MM.1S (cell line): ENCODE measurements at regions not wholly inside any gene's neighbourhood (a gene's known extent, or its start where the extent isn't known, plus 50 kb on each side); places are given as distances from the start of the nearest gene placed in this dataset.

Source experiments
- DNase-seq: peaks from one replicate; pipeline ENCODE4 v3.0.0-alpha.2; 2015
- H2AFZ ChIP-seq: fragments of 300-600 bp; sonication (generic); 2 replicates; pipeline ENCODE4 v1.6.0; 2016; ENCODE audit warnings: antibody characterized with exemption, low read length
- H3F3A ChIP-seq: fragments of 300-600 bp; sonication (generic); 2 replicates; pipeline ENCODE4 v1.6.1; 2016; ENCODE audit warnings: mild to moderate bottlenecking, antibody characterized with exemption, low read length, moderate library complexity, mixed read lengths; ENCODE audit not compliant: insufficient read depth
- H3K27ac ChIP-seq: fragments of 300-600 bp; sonication (generic); 2 replicates; pipeline ENCODE4 v1.5.1; 2016; ENCODE audit warnings: mild to moderate bottlenecking, low read length
- H3K27me3 ChIP-seq: fragments of 300-600 bp; sonication (generic); replicated peaks from 2 replicates; pipeline ENCODE4 v1.6.0; 2016; ENCODE audit warnings: low read length; ENCODE audit not compliant: insufficient read depth
- H3K36me3 ChIP-seq: fragments of 300-600 bp; sonication (generic); replicated peaks from 2 replicates; pipeline ENCODE4 v1.6.1; 2016; ENCODE audit warnings: mild to moderate bottlenecking, low read length, mixed read lengths; ENCODE audit not compliant: insufficient read depth
- H3K4me1 ChIP-seq: fragments of 300-600 bp; sonication (generic); 2 replicates; pipeline ENCODE4 v1.6.1; 2016; ENCODE audit warnings: low read length, mixed read lengths
- H3K4me2 ChIP-seq: fragments of 300-600 bp; sonication (generic); 2 replicates; pipeline ENCODE4 v1.6.0; 2016; ENCODE audit warnings: low read depth, low read length
- H3K4me3 ChIP-seq: fragments of 300-600 bp; sonication (generic); 2 replicates; pipeline ENCODE4 v1.5.1; 2016; ENCODE audit warnings: low read length, mixed read lengths
- H3K79me2 ChIP-seq: fragments of 300-600 bp; sonication (generic); 2 replicates; pipeline ENCODE4 v1.6.1; 2016; ENCODE audit warnings: mixed run types, low read length, mixed read lengths
- H3K9ac ChIP-seq: fragments of 300-600 bp; sonication (generic); 2 replicates; pipeline ENCODE4 v1.6.1; 2016; ENCODE audit warnings: low read length, mixed read lengths
- H3K9me2 ChIP-seq: fragments of 300-600 bp; sonication (generic); replicated peaks from 2 replicates; pipeline ENCODE4 v1.6.1; 2016; ENCODE audit warnings: mild to moderate bottlenecking, low read length, mixed read lengths; ENCODE audit not compliant: insufficient read depth
- H3K9me3 ChIP-seq: fragments of 300-600 bp; sonication (generic); replicated peaks from 2 replicates; pipeline ENCODE4 v1.6.1; 2016; ENCODE audit warnings: mild to moderate bottlenecking, low read length, mixed read lengths; ENCODE audit not compliant: insufficient read depth
- H4K20me1 ChIP-seq: fragments of 300-600 bp; sonication (generic); 2 replicates; pipeline ENCODE4 v1.6.1; 2016; ENCODE audit warnings: mild to moderate bottlenecking, low read length, moderate library complexity, mixed read lengths; ENCODE audit not compliant: insufficient read depth
- EZH2 ChIP-seq: fragments of 300-600 bp; sonication (generic); optimal IDR thresholded peaks from 2 replicates; pipeline ENCODE3; 2017; ENCODE audit warnings: low read depth, mild to moderate bottlenecking, antibody characterized with exemption, low read length, mixed read lengths
- EZH2phosphoT487 ChIP-seq: fragments of 300-600 bp; sonication (generic); IDR thresholded peaks from 2 replicates; pipeline ENCODE4 v1.6.1; 2018; ENCODE audit warnings: antibody characterized with exemption, low read length
- TF ChIP-seq, protein P1 (sequence below): fragments of 300-600 bp; sonication (generic); IDR thresholded peaks from 2 replicates; pipeline ENCODE4 v1.5.1; 2016; ENCODE audit warnings: antibody characterized with exemption, low read length, mixed read lengths

DNA sequence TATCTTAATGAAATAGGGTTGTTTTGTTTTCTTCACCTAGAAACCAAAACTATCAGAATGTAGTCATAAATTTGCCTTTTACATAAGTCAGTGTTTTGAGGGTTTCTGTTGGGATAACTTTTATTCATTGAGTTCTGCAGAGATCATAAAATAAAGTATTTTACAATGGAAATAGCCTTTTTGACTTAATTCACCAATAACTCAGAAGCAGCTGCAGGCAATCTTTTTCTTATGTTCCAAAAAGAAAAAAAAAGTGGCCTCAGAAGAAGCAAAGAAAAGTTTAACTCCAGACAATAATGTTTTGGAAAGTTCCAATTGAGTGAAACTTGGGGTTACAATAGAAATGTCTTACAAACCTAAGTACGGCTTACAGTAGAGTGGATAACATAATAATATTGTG is 491.7 kb upstream of the NRP1 start:
- no peaks in the 10 kb centered on the region for H3K9me2 ChIP-seq
- H4K20me1 ChIP-seq = no peaks in the 10 kb centered on the region
- no peak overlapping the region for H3K4me2 ChIP-seq
- no peaks in the 10 kb centered on the region for H3K36me3 ChIP-seq
- H3F3A ChIP-seq = no peaks in the 10 kb centered on the region
- H2AFZ ChIP-seq = no peak overlapping the region
- no peak for TF ChIP-seq EZH2
- TF ChIP-seq, protein P1, sequence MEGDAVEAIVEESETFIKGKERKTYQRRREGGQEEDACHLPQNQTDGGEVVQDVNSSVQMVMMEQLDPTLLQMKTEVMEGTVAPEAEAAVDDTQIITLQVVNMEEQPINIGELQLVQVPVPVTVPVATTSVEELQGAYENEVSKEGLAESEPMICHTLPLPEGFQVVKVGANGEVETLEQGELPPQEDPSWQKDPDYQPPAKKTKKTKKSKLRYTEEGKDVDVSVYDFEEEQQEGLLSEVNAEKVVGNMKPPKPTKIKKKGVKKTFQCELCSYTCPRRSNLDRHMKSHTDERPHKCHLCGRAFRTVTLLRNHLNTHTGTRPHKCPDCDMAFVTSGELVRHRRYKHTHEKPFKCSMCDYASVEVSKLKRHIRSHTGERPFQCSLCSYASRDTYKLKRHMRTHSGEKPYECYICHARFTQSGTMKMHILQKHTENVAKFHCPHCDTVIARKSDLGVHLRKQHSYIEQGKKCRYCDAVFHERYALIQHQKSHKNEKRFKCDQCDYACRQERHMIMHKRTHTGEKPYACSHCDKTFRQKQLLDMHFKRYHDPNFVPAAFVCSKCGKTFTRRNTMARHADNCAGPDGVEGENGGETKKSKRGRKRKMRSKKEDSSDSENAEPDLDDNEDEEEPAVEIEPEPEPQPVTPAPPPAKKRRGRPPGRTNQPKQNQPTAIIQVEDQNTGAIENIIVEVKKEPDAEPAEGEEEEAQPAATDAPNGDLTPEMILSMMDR = no peak
- no peak for TF ChIP-seq EZH2phosphoT487
- H3K9me3 ChIP-seq = no peaks in the 10 kb centered on the region
- H3K27me3 ChIP-seq = no peaks in the 10 kb centered on the region
- H3K4me3 ChIP-seq = no peak overlapping the region
- H3K9ac ChIP-seq = no peak overlapping the region
- DNase-seq = no peak
- no peak overlapping the region for H3K27ac ChIP-seq
- H3K79me2 ChIP-seq = no peaks in the 10 kb centered on the region
- H3K4me1 ChIP-seq = no peaks in the 10 kb centered on the region

- Histone ChIP-seq H3K36me3 (no peaks in the 10 kb centered on the region), H3K79me2 (no peaks in the 10 kb centered on the region), H3K9ac (no peak overlapping the region), H3K27me3 (no peaks in the 10 kb centered on the region), H3F3A (no peaks in the 10 kb centered on the region), H4K20me1 (no peaks in the 10 kb centered on the region), H3K4me1 (no peaks in the 10 kb centered on the region), H2AFZ (no peak overlapping the region), H3K9me3 (no peaks in the 10 kb centered on the region), H3K4me3 (no peak overlapping the region), H3K4me2 (no peak overlapping the region), H3K9me2 (no peaks in the 10 kb centered on the region), H3K27ac (no peak overlapping the region)
- TF ChIP-seq, protein P1 = no peak
- TF ChIP-seq EZH2phosphoT487 (no peak), EZH2 (no peak)
- no peak for DNase-seq
Observed at GRCh38 chr10:33822774-33823173, 488.3 kb upstream of the NRP1 start.

DNA sequence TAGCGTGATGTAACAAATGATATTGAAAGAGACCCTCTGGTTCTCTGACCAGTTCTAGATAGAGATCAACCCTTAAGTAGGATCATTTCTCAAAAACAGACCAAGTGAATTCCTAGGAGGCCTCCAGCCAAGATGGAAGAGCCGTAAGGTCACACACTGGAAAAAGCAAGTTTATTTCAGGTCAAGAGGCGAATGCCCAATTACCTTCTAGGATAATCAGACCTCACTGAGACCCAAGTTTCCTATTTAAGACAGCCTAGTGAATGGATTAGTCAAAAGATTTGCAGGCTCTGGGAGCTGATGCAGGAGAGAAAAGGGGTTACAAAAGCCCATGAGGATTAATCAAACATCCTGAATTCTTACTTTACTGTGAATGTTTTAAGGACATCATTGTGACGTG is 486.1 kb upstream of the NRP1 start:
- no peaks in the 10 kb centered on the region for H3K79me2 ChIP-seq
- H2AFZ ChIP-seq = no peak overlapping the region
- no peak overlapping the region for H3K4me2 ChIP-seq
- no peaks in the 10 kb centered on the region for H3K9me3 ChIP-seq
- H3K4me3 ChIP-seq = no peak overlapping the region
- H3K9me2 ChIP-seq = no peaks in the 10 kb centered on the region
- TF ChIP-seq EZH2phosphoT487 (no peak), EZH2 (no peak)
- TF ChIP-seq, protein P1 = no peak
- DNase-seq = no peak
- H4K20me1 ChIP-seq = no peaks in the 10 kb centered on the region
- H3K4me1 ChIP-seq = no peaks in the 10 kb centered on the region
- H3K9ac ChIP-seq = no peak overlapping the region
- H3F3A ChIP-seq = no peaks in the 10 kb centered on the region
- H3K27me3 ChIP-seq = no peaks in the 10 kb centered on the region
- no peak overlapping the region for H3K27ac ChIP-seq
- H3K36me3 ChIP-seq = no peaks in the 10 kb centered on the region

DNA sequence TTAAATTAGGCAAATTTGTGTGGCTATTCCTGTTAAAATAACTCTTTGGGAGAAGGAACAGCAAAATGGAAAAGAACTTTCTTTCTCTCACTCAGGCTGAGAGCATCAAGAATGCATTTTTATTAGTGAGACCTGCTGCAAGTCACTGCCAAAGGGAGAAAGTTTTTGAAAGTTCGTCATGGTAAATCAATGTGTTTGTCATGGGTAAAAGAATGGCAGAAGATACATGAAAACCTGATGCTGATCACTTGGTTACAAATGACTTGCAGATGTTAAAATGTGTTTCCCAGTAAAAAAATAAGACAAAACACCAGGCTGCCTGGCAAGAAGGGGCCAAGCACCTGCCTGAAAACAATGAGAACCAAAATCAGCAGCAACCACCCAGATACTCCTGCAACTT is 484.7 kb upstream of the NRP1 start:
- Histone ChIP-seq H3K4me1 (no peaks in the 10 kb centered on the region), H3K9ac (no peak overlapping the region), H3K36me3 (no peaks in the 10 kb centered on the region), H3K4me3 (no peak overlapping the region), H3F3A (no peaks in the 10 kb centered on the region), H4K20me1 (no peaks in the 10 kb centered on the region), H3K27me3 (no peaks in the 10 kb centered on the region), H3K9me2 (no peaks in the 10 kb centered on the region), H3K27ac (no peak overlapping the region), H2AFZ (no peak overlapping the region), H3K79me2 (no peaks in the 10 kb centered on the region), H3K9me3 (no peaks in the 10 kb centered on the region), H3K4me2 (no peak overlapping the region)
- TF ChIP-seq EZH2phosphoT487 = no peak
- TF ChIP-seq, protein P1 = no peak
- TF ChIP-seq EZH2 = no peak
- DNase-seq = no peak
